HG03064 (cell line): ENCODE measurements at regions not wholly inside any gene's neighbourhood (a gene's known extent, or its start where the extent isn't known, plus 50 kb on each side); places are given as distances from the start of the nearest gene placed in this dataset.

Experiments used
- ATAC-seq: cut with Tn5 transposase; IDR thresholded peaks from one replicate; pipeline ENCODE4 v1.9.1; 2021; ENCODE audit warnings: low read depth; ENCODE audit not compliant: unreplicated experiment

- no peak for ATAC-seq
Observed at GRCh38 chr5:165882099-165882498, 2376.7 kb downstream of the MAT2B start.

- no peak for ATAC-seq
Observed at GRCh38 chr5:165885623-165886350, 2380.4 kb downstream of the MAT2B start.

- no peak for ATAC-seq
Observed at GRCh38 chr5:165887147-165887546, 2381.7 kb downstream of the MAT2B start.

DNA sequence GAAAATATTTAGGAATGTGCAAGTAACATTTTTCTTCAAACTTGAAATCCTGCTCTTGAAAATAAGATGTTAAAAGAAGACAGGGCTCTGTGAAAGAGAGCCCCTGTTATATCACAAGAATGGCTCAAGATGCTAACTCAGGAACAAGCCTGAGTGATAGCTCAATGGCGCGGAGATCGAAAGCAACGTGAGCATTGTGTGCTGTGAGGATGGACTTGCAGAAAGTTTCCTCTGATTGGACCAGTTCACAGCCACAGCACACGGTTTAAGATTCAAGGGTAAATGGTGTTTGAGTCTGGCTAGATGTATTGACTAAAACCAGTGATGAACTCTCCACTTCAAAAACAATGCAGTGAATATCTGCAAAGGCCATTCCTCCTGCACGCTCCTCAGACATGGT, 2387.0 kb downstream of the MAT2B start:
- no peak for ATAC-seq

GRCh38 chr5:165894916-165895315, 2389.5 kb downstream of the MAT2B start:
- ATAC-seq: no peak

- ATAC-seq: no peak
Observed at GRCh38 chr5:165903835-165904234, 2387.6 kb upstream of the WWC1 start.

DNA sequence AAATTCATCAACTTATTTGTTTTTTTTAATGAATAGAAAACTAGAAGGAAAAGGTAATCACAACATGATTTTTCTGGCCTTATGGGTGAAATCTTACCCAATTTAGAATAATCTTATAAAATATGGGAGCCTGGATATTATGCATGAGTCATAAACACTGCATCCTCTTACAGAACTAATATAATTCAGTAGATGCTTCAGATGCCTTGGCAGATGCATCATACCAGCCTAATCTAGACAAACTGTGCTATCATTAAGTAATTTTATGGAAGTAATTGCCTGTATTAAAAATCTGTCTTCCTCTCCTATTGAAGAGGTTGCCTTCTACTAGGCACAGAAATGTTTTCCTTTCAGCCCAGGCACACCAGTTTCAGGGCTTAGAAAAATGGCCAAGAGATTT, 2384.6 kb upstream of the WWC1 start:
- no peak for ATAC-seq

DNA sequence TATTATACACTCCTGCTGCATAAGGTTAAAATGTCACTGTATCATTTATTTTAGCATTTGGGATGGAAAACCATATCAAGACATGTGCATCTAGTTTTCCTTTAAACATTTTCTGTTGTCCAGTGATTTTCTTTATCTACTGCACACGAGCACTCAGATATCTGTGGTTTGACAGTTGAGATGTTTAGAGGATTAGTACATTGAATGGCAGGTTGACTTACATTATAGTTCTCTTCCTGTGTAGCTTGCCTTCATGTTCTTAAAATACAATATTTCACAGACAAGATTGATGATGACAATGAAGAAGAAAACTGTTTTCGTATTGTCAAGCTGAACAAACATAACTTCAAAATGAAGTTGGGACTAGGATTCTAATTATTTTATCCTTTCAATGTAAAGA, 2378.4 kb upstream of the WWC1 start:
- ATAC-seq: no peak

GRCh38 chr5:165914456-165914855, 2377.0 kb upstream of the WWC1 start:
- no peak for ATAC-seq

DNA sequence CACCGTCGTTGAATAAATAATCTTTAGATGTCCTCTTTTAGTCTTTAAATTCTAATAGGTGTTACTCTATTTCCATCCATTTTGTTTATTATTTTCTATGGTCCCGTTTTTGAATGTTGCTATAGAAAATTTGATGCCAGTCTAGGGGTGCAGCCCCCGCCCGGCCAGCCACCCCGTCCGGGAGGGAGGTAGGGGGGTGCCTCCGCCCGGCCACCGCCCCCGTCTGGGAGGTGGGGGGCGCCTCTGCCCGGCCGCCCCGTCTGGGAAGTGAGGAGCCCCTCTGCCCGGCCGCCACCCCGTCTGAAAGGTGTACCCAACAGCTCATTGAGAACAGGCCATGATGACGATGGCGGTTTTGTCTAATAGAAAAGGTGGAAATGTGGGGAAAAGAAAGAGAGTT, 2372.2 kb upstream of the WWC1 start:
- no peak for ATAC-seq

GRCh38 chr5:165920655-165921054, 2370.8 kb upstream of the WWC1 start:
- ATAC-seq: no peak

GRCh38 chr5:165928971-165929370, 2362.5 kb upstream of the WWC1 start:
- no peak for ATAC-seq

- ATAC-seq: no peak
Observed at GRCh38 chr5:165940541-165940940, 2350.9 kb upstream of the WWC1 start.

DNA sequence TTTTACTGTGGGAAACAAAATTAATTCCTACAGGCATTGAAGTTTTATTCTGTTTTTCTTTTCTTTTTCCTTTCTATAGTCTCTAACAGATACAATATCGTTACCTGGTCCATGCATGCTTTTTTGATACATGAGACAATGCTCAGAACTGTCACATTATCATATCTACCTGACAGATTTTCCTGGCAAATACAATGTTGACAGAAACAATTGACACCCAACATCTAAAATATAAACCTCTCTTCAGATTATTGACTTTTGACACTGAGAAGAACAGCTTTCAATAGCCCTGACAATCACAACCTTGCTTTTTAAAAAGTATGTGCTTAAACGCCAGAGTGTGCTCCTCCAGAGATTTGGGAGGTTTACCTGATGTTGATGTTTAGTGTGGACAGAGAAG, 2334.6 kb upstream of the WWC1 start:
- no peak for ATAC-seq

DNA sequence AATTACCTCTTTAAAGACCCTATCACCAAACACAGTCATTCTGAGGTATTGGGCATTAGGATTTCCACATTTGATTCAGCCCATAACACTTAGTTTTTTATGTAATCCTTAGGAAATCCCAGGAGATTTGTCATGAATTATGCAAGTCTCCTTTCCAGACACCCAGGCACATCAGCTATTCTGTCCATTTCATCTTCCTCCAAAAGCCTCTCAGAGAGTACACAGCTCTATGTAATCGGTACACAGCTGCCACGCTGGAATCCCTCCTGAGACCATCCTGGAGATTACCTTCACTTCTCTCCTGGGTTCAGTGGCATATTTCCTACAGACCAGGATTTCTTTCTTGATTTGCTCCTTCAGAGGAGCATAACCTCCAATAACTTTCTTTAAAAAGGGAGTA, 2309.8 kb upstream of the WWC1 start:
- no peak for ATAC-seq

- no peak for ATAC-seq
Observed at GRCh38 chr5:165996201-165996875, 2295.1 kb upstream of the WWC1 start.

DNA sequence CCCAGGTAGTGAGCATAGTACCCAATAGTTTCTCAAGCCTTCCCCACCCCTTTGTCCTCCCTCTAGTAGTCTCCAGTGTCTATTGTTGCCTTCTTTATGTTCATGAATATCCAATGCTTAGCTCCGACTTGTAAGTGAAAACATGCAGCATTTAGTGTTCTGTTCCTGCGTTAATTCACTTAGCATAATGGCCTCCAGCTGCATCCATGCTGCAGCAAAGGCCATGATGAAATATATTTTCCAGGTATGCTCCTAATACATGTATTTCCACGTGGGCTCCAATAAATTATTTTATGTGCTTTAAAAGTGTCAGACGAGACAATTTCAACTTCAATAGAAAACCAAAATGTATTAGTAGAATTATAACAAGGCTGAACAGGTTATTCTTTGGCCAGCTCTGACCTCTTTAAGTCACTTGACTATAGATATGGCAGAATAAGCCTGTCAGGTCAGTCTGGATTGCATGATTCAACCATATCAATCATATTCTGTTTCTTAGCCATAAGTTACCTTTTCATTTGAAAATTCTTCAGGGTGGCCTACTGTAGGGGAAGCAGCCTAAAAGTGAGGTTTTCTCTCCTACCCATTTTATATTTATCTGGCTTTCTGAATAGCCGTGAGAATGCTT, 2291.6 kb upstream of the WWC1 start:
- ATAC-seq: no peak

DNA sequence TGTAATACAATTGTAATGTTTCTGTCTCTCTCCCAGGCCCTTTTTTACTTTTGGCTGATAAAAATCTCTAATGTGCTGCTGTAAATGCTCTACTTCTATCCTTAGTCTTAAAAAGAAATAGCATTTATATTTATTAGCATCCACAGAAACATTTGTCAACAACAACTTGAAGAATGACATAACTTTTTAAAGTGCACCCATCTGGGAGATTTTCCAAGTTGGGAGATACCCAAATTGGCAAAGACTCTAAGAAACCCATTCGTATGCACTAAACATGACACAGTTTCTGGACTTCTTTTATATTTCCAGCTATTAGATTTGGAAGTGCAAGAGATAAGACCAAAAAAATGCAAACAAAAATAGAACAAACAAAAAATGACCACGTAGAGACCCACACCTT, 2287.4 kb upstream of the WWC1 start:
- ATAC-seq: no peak

DNA sequence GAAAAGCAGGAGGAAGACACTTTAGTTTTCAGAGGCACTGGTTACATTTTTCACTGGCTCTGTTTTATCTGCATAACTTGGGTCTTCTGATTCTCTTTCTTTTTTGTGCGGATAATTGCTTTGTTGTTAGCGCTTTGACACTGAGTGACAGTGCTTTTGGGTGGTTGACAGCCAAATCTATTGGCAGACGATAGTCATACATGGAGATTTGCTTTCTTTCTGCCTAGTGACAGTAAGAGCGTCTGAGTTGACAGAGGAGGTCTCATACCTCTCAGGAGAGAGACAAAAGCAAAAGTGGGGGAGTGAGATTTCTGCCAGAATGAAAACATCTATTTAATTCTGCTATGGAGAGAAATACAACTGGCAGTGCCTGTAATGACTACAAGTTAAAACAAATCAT, 2278.0 kb upstream of the WWC1 start:
- no peak for ATAC-seq

- no peak for ATAC-seq
Observed at GRCh38 chr5:166014256-166014655, 2277.2 kb upstream of the WWC1 start.

DNA sequence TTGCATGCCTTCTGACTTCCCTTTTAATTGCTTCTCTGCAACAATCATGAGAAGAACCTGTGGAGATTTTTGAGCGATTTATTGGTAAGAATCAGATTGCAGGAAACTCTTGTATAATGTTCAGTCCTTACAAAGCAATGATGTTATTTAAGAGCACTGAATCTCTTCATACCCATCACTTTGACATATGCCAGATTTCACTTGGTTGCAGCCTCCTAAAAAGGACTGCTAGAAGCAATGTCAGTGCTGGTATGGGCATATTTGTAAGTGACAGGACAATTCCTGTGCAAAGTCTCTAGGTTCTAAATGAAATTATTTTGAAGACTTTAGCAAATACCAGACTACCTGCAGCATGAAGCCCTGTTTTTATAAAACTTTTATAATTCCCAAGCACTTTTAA, 2272.7 kb upstream of the WWC1 start:
- no peak for ATAC-seq

GRCh38 chr5:166022065-166022464, 2269.4 kb upstream of the WWC1 start:
- no peak for ATAC-seq
